OCI-LY1 (cell line): ENCODE measurements at regions not wholly inside any gene's neighbourhood (a gene's known extent, or its start where the extent isn't known, plus 50 kb on each side); places are given as distances from the start of the nearest gene placed in this dataset.

Experiments used
- H2AFZ ChIP-seq: fragments of 200-600 bp; sonication (generic), shearing (Covaris generic); 2 replicates; pipeline ENCODE4 v1.6.0; 2014; ENCODE audit warnings: antibody characterized with exemption, mild to moderate bottlenecking, low read length
- H3F3A ChIP-seq: fragments of 200-600 bp; sonication (generic), shearing (Covaris generic); 2 replicates; pipeline ENCODE4 v1.6.0; 2014; ENCODE audit warnings: mild to moderate bottlenecking, antibody characterized with exemption, low read length, moderate library complexity; ENCODE audit not compliant: insufficient read depth
- H3K27ac ChIP-seq: fragments of 200-600 bp; sonication (generic); 2 replicates; pipeline ENCODE4 v1.5.1; 2014; ENCODE audit warnings: low read length, mixed run types, mild to moderate bottlenecking, low read depth; ENCODE audit not compliant: poor library complexity, severe bottlenecking
- H3K27me3 ChIP-seq: fragments of 200-600 bp; sonication (generic); 2 replicates; pipeline ENCODE4 v1.6.0; 2014; ENCODE audit warnings: antibody characterized with exemption, mild to moderate bottlenecking, low read length, moderate library complexity; ENCODE audit not compliant: insufficient read depth
- H3K36me3 ChIP-seq: fragments of 200-600 bp; sonication (generic); 2 replicates; pipeline ENCODE4 v1.6.1; 2014; ENCODE audit warnings: mild to moderate bottlenecking, antibody characterized with exemption, low read length, moderate library complexity, mixed read lengths; ENCODE audit not compliant: insufficient read depth
- H3K4me1 ChIP-seq: fragments of 200-600 bp; sonication (generic); 2 replicates; pipeline ENCODE4 v1.5.1; 2014; ENCODE audit warnings: mild to moderate bottlenecking, low read length, moderate library complexity; ENCODE audit not compliant: insufficient read depth, severe bottlenecking
- H3K4me2 ChIP-seq: fragments of 200-600 bp; sonication (generic), shearing (Covaris generic); 2 replicates; pipeline ENCODE4 v1.6.1; 2014; ENCODE audit warnings: low read length
- H3K4me3 ChIP-seq: fragments of 200-600 bp; sonication (generic); 2 replicates; pipeline ENCODE4 v1.5.1; 2014; ENCODE audit warnings: low read length, low read depth, mild to moderate bottlenecking, mixed read lengths; ENCODE audit not compliant: poor library complexity, severe bottlenecking
- H3K79me2 ChIP-seq: fragments of 200-600 bp; shearing (Covaris generic); 2 replicates; pipeline ENCODE4 v1.6.1; 2016; ENCODE audit warnings: mixed run types, low read length, mixed read lengths; ENCODE audit not compliant: insufficient read depth
- H3K9ac ChIP-seq: fragments of 200-600 bp; sonication (generic), shearing (Covaris generic); 2 replicates; pipeline ENCODE4 v1.6.1; 2014; ENCODE audit warnings: mild to moderate bottlenecking, low read length, mixed read lengths
- H3K9me2 ChIP-seq: fragments of 200-600 bp; sonication (generic), shearing (Covaris generic); 2 replicates; pipeline ENCODE4 v1.6.1; 2014; ENCODE audit warnings: low read depth, mild to moderate bottlenecking, low read length, mixed read lengths
- H3K9me3 ChIP-seq: fragments of 200-600 bp; shearing (Covaris generic); 2 replicates; pipeline ENCODE4 v1.6.1; 2014; ENCODE audit warnings: low read length, mixed read lengths
- H4K20me1 ChIP-seq: fragments of 200-600 bp; sonication (generic), shearing (Covaris generic); 2 replicates; pipeline ENCODE4 v1.6.0; 2016; ENCODE audit warnings: mild to moderate bottlenecking, low read length; ENCODE audit not compliant: insufficient read depth
- CTCF ChIP-seq: fragments of 200-600 bp; sonication (generic), shearing (Covaris generic); IDR thresholded peaks from 2 replicates; pipeline ENCODE4 v1.5.1; 2017; ENCODE audit warnings: mild to moderate bottlenecking, antibody characterized with exemption, low read length, moderate library complexity, mixed read lengths
- EZH2 ChIP-seq: fragments of 200-600 bp; sonication (generic), shearing (Covaris generic); IDR thresholded peaks from 2 replicates; pipeline ENCODE4 v1.8.0; 2017; ENCODE audit warnings: borderline replicate concordance, mixed run types, mild to moderate bottlenecking, antibody characterized with exemption, low read length, moderate library complexity, mixed read lengths

- Histone ChIP-seq H4K20me1 (no peaks in the 10 kb centered on the region), H3K9me3 (no peaks in the 10 kb centered on the region), H3F3A (no peaks in the 10 kb centered on the region), H3K4me3 (no peak overlapping the region), H2AFZ (no peak overlapping the region), H3K79me2 (no peaks in the 10 kb centered on the region), H3K36me3 (no peaks in the 10 kb centered on the region), H3K4me1 (no peaks in the 10 kb centered on the region), H3K27ac (no peak overlapping the region), H3K9ac (no peak overlapping the region), H3K4me2 (no peak overlapping the region), H3K9me2 (no peaks in the 10 kb centered on the region), H3K27me3 (no peaks in the 10 kb centered on the region)
- TF ChIP-seq EZH2 (no peak), CTCF (no peak)
These were observed 295.8 kb downstream of the LTN1 start for GRCh38 chr21:28696844-28697410.

DNA sequence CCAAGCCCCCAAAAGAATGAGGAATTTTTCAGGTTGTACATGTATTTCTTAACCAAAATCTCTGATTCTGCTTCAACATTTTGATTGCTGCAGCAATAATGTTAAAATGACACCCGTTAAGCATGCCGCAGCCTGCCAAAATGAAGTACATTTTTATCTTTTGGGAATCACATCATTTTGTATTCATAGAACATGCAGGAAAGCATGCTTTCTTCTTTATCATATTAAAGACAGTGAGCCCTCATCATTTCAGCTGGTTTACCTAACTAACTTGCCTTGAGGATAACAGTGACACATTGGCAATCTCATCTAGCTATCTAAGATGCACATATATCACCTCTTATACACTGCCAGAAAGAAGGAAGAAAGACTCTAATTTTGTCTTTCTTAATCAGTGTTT lies 299.2 kb downstream of the LTN1 start:
- no peaks in the 10 kb centered on the region for H4K20me1 ChIP-seq
- H3K27me3 ChIP-seq = no peaks in the 10 kb centered on the region
- no peaks in the 10 kb centered on the region for H3K9me2 ChIP-seq
- no peak overlapping the region for H3K4me3 ChIP-seq
- H3K9me3 ChIP-seq = no peaks in the 10 kb centered on the region
- no peak for TF ChIP-seq EZH2
- TF ChIP-seq CTCF = no peak
- no peak overlapping the region for H3K4me2 ChIP-seq
- H3F3A ChIP-seq = no peaks in the 10 kb centered on the region
- no peak overlapping the region for H3K27ac ChIP-seq
- H2AFZ ChIP-seq = no peak overlapping the region
- no peaks in the 10 kb centered on the region for H3K79me2 ChIP-seq
- H3K9ac ChIP-seq = no peak overlapping the region
- H3K4me1 ChIP-seq = no peaks in the 10 kb centered on the region
- no peaks in the 10 kb centered on the region for H3K36me3 ChIP-seq

- H3K4me1 ChIP-seq = no peaks in the 10 kb centered on the region
- H3K79me2 ChIP-seq = no peaks in the 10 kb centered on the region
- no peak overlapping the region for H3K4me3 ChIP-seq
- no peaks in the 10 kb centered on the region for H3K36me3 ChIP-seq
- H4K20me1 ChIP-seq = no peaks in the 10 kb centered on the region
- H3K9me3 ChIP-seq = no peaks in the 10 kb centered on the region
- no peaks in the 10 kb centered on the region for H3K27me3 ChIP-seq
- no peaks in the 10 kb centered on the region for H3F3A ChIP-seq
- no peak for TF ChIP-seq CTCF
- TF ChIP-seq EZH2 = no peak
- H3K27ac ChIP-seq = no peak overlapping the region
- H2AFZ ChIP-seq = no peak overlapping the region
- no peak overlapping the region for H3K4me2 ChIP-seq
- no peaks in the 10 kb centered on the region for H3K9me2 ChIP-seq
- no peak overlapping the region for H3K9ac ChIP-seq
These were observed 302.5 kb downstream of the LTN1 start for GRCh38 chr21:28690196-28690595.
